Spleen (tissue), 7 donors: ENCODE measurements at regions not wholly inside any gene's neighbourhood (a gene's known extent, or its start where the extent isn't known, plus 50 kb on each side); places are given as distances from the start of the nearest gene placed in this dataset.

Experiments used
- POLR2A ChIP-seq, 3 donors: fragments of 450-650 bp; IDR thresholded peaks; one replicate each; pipeline ENCODE4 v1.5.1; 2017; ENCODE audit warnings: antibody characterized with exemption in 3 of 3, mild to moderate bottlenecking in 1 of 3
- POLR2AphosphoS5 ChIP-seq, 3 donors: sonication (generic); formaldehyde crosslinking; IDR thresholded peaks; one replicate each; pipeline ENCODE4 v1.5.1; 2017; ENCODE audit warnings: antibody characterized with exemption in 3 of 3
- TF ChIP-seq, protein P1 (sequence below), 11 experiments: fragments of 200-600 bp in 7 of 11; fragments of 450-650 bp in 4 of 11; sonication (generic) in 4 of 11; IDR thresholded peaks in 8 of 11; conservative IDR thresholded peaks in 3 of 11; 1 replicate in 7 of 11; 2 replicates in 4 of 11; pipeline versions ENCODE4 v1.4.0 to v1.8.0; 2016 to 2021; ENCODE audit warnings: antibody characterized with exemption in 11 of 11, inconsistent platforms in 4 of 11, mild to moderate bottlenecking in 1 of 11
- donor health status: DM: no; HTN: no; CAD: no; lungs with moderate emphysema.
- donor health status: DM: no; HTN: no; CAD: no.
- donor health status: DM: no; HTN: no; CAD: no.

GRCh38 chr15:94547711-94548110 is 316.4 kb downstream of the MCTP2 start:
- TF ChIP-seq POLR2AphosphoS5 (IDR thresholded peaks at IDR 0.05) (no peak), POLR2A (IDR thresholded peaks at IDR 0.05) (no peak)
- TF ChIP-seq, protein P1, sequence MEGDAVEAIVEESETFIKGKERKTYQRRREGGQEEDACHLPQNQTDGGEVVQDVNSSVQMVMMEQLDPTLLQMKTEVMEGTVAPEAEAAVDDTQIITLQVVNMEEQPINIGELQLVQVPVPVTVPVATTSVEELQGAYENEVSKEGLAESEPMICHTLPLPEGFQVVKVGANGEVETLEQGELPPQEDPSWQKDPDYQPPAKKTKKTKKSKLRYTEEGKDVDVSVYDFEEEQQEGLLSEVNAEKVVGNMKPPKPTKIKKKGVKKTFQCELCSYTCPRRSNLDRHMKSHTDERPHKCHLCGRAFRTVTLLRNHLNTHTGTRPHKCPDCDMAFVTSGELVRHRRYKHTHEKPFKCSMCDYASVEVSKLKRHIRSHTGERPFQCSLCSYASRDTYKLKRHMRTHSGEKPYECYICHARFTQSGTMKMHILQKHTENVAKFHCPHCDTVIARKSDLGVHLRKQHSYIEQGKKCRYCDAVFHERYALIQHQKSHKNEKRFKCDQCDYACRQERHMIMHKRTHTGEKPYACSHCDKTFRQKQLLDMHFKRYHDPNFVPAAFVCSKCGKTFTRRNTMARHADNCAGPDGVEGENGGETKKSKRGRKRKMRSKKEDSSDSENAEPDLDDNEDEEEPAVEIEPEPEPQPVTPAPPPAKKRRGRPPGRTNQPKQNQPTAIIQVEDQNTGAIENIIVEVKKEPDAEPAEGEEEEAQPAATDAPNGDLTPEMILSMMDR (IDR thresholded peaks at IDR 0.05 in 8 of 11, conservative IDR thresholded peaks at IDR 0.05 in 3 of 11) = no peak
